ENCODE measurements at regions not wholly inside any gene's neighbourhood (a gene's known extent, or its start where the extent isn't known, plus 50 kb on each side); places are given as distances from the start of the nearest gene placed in this dataset.

DNA sequence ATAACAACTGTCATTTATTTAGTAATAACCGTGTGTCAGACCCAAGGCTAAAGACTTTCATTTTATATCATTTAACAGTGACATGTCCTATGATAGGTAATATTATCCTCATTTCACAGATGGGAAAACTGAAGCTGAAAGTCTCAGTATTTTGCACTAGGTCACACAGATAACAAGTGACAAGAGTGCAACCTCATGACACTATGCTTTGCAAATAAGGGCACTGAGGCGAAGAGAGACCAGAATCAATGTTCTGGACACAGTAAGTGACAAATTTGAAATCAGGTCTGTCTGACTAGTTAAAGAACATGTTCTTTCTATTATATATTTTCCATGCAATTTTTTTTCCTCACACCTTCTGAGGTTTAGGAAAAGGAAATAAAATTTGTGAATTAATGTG, 585.7 kb downstream of the LRRC70 start:
- no peak for TF ChIP-seq EZH2 (IDR thresholded peaks at IDR 0.05; ENCODE audit: borderline replicate concordance, insufficient read depth, low read length, poor library complexity, severe bottlenecking)
- no peak for TF ChIP-seq CTCF (IDR thresholded peaks at IDR 0.05; ENCODE audit: poor library complexity, severe bottlenecking)
- no peak for TF ChIP-seq POLR2AphosphoS5 (IDR thresholded peaks at IDR 0.05)
